Muscle layer of duodenum (tissue), 2 donors: ENCODE measurements at regions not wholly inside any gene's neighbourhood (a gene's known extent, or its start where the extent isn't known, plus 50 kb on each side); places are given as distances from the start of the nearest gene placed in this dataset.
A peak's percentile ranks its signal among the peaks of the same experiment; 100 is the strongest.

Source experiments
- H3K27ac ChIP-seq: one replicate; pipeline ENCODE4 v1.7.0; 2013; ENCODE audit warnings: mild to moderate bottlenecking, low read length
- H3K27me3 ChIP-seq: one replicate; pipeline ENCODE4 v1.7.0; 2013; ENCODE audit warnings: low read depth, mild to moderate bottlenecking, control low read depth, low read length
- H3K36me3 ChIP-seq, 2 donors: one replicate each; pipeline ENCODE4 v1.7.0; 2013; ENCODE audit warnings: low read length in 2 of 2, control low read depth in 1 of 2, mild to moderate bottlenecking in 1 of 2; ENCODE audit not compliant: insufficient read depth in 2 of 2, control insufficient read depth in 1 of 2
- H3K4me1 ChIP-seq, 2 donors: one replicate each; pipeline ENCODE4 v1.7.0; 2013; ENCODE audit warnings: low read length in 2 of 2, mild to moderate bottlenecking in 2 of 2, control low read depth in 1 of 2, moderate library complexity in 1 of 2; ENCODE audit not compliant: insufficient read depth in 2 of 2, control insufficient read depth in 1 of 2
- H3K4me3 ChIP-seq, 2 donors: one replicate each; pipeline ENCODE4 v1.7.0; 2013; ENCODE audit warnings: low read length in 2 of 2, low read depth in 1 of 2, mild to moderate bottlenecking in 1 of 2
- H3K9me3 ChIP-seq, 2 donors: one replicate each; pipeline ENCODE4 v1.7.0; 2013; ENCODE audit warnings: low read length in 2 of 2, control low read depth in 1 of 2, mild to moderate bottlenecking in 1 of 2; ENCODE audit not compliant: control insufficient read depth in 1 of 2
- donor health status: healthy.

DNA sequence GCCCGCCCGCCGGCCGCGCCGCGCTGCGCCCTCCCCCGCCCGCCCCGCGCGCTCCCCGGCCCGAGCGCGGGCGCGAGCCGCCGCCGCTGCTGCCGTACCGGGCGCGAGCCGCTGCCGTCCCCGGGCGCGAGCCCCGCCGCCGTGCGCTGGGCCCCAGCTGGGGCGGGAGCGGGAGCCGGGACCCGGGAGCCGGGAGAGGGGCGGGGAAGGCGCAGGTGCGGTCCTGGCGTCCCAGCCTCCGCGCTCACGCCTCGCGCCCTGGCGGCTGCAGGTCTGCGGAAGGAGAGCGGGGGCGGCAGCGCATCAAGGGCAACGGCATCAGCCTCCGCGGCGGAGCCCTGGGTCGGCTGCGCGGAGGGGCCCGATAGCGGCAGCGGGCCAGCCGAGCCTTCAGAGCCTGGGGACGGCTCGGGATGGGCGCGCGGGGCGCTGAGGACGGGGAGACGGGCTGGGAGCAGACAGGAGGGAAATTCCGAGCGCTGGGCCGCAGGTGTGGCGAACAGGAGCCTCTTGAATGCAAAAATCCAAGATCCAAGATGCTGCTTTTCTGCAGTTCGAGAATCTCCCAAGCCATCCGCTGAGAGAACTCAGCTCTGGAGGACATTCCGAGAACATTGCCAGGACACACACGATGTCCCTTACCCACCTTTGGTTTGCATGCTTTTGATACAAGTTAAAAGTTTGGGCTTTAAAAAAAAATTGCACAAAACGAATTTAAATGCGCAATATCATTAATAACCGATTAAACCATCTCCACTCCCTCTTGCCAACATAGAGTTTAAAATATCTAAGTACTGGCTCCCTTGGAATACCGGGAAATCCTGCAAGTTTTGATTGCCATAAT lies 251.1 kb downstream of the TJP1 start:
- no peak overlapping the region for H3K27ac ChIP-seq

DNA sequence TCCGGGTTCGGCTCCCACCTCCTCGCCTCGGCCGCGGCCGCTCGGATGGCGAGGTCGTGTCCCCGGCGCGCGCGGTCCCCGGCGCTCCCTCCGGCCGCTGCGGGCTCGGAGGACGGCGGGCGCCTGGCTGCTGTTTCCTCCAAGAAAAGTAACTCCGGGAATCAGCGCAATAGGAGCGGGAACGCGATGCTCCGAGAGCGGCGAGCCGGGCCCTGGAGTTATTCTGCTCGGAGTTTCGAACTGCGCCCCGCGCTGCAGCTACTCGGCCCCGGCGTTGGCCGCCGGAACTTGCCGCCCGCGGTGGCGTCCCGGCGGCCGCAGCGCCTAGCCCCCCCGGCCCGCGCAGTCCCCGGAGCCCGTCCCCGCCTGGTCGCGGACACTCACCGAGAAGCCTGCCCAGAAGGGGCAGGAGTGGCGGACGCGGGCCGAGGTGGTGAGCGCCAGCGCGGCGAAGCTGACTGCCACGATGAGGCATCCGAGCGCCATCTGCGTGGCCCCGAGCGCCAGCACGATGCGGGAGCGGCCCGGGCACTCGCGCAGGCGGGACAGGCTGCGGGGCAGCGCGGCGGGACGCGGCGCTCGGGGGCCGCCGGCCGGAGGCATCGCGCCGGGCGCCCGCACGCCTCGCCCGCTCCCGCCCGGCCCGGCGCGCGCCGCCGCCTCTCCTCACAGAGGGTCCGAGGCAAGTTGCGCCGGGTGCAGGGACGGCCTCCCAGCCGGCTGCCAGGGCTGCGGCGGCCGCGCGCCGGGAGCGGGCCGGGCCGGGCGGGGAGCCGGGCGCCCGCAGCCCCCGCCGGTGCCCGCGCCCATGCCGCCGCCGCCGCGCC lies 251.9 kb downstream of the TJP1 start:
- peaks cover 17% of the 10 kb centered on the region for H3K27me3 ChIP-seq

More for the DNA sequence above, 251.1 kb downstream of the TJP1 start:
- Histone ChIP-seq H3K27me3 (peaks cover 17% of the 10 kb centered on the region), H3K36me3 (no peaks in the 10 kb centered on the region), H3K9me3 (no peaks in the 10 kb centered on the region), H3K4me3 (peak overlapping the region; percentile 37 to 68), H3K4me1 (peaks cover 0 to 11% of the 10 kb centered on the region in 2 donors)

GRCh38 chr15:29569533-29570092 lies 252.7 kb downstream of the TJP1 start:
- no peak overlapping the region for H3K27ac ChIP-seq
- H3K36me3 ChIP-seq = no peaks in the 10 kb centered on the region
- H3K4me3 ChIP-seq = peak overlapping the region in 1 of 2 donors; percentile 67
- no peaks in the 10 kb centered on the region for H3K9me3 ChIP-seq
- peaks cover 0 to 11% of the 10 kb centered on the region in 2 donors for H3K4me1 ChIP-seq
- peaks cover 17% of the 10 kb centered on the region for H3K27me3 ChIP-seq

More for the DNA sequence above, 251.9 kb downstream of the TJP1 start:
- Histone ChIP-seq H3K36me3 (no peaks in the 10 kb centered on the region), H3K4me1 (peaks cover 0 to 11% of the 10 kb centered on the region in 2 donors), H3K9me3 (no peaks in the 10 kb centered on the region), H3K27ac (no peak overlapping the region), H3K4me3 (peak overlapping the region in 1 of 2 donors; percentile 67)

- Histone ChIP-seq H3K4me1 (peaks cover 0 to 11% of the 10 kb centered on the region in 2 donors), H3K9me3 (no peaks in the 10 kb centered on the region), H3K27ac (no peak overlapping the region), H3K27me3 (peaks cover 17% of the 10 kb centered on the region), H3K36me3 (no peaks in the 10 kb centered on the region), H3K4me3 (no peak overlapping the region)
These were observed 253.3 kb downstream of the TJP1 start for GRCh38 chr15:29568840-29569532.

DNA sequence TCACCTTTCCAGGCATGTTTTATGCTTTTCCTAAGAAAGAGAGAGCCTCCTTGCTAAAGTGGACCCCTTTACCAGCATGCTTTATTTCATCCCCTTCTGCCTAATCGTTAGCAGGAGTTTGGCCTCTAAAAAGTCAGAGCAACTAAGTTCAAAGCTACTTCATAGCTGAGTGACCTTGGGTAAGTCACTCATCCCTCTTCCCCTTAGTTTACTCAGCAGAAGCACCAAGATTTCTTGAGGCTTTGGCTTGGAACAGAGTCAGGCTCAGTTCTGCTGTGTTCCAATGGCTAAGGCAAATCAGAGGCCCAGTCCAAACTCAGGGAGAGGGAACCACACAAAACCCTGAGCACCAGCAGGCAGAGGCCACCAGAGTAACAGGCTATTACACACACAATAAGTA lies 254.9 kb downstream of the TJP1 start:
- H3K4me1 ChIP-seq = peaks cover 0 to 11% of the 10 kb centered on the region in 2 donors
- peaks cover 17% of the 10 kb centered on the region for H3K27me3 ChIP-seq
- no peaks in the 10 kb centered on the region for H3K9me3 ChIP-seq
- H3K4me3 ChIP-seq = no peak overlapping the region
- H3K27ac ChIP-seq = no peak overlapping the region
- H3K36me3 ChIP-seq = no peaks in the 10 kb centered on the region

GRCh38 chr15:29566914-29567313 lies 255.4 kb downstream of the TJP1 start:
- H3K36me3 ChIP-seq = no peaks in the 10 kb centered on the region
- no peaks in the 10 kb centered on the region for H3K9me3 ChIP-seq
- no peak overlapping the region for H3K4me3 ChIP-seq
- peaks cover 0 to 11% of the 10 kb centered on the region in 2 donors for H3K4me1 ChIP-seq
- H3K27me3 ChIP-seq = peaks cover 17% of the 10 kb centered on the region
- no peak overlapping the region for H3K27ac ChIP-seq

- H3K27me3 ChIP-seq = peaks cover 4% of the 10 kb centered on the region
- no peaks in the 10 kb centered on the region for H3K36me3 ChIP-seq
- H3K4me1 ChIP-seq = no peaks in the 10 kb centered on the region
- H3K27ac ChIP-seq = no peak overlapping the region
- no peak overlapping the region for H3K4me3 ChIP-seq
- no peaks in the 10 kb centered on the region for H3K9me3 ChIP-seq
These were observed 259.2 kb downstream of the TJP1 start for GRCh38 chr15:29563112-29563511.

- H3K9me3 ChIP-seq = no peaks in the 10 kb centered on the region
- H3K4me3 ChIP-seq = no peak overlapping the region
- no peaks in the 10 kb centered on the region for H3K36me3 ChIP-seq
- H3K4me1 ChIP-seq = no peaks in the 10 kb centered on the region
- H3K27me3 ChIP-seq = no peaks in the 10 kb centered on the region
- H3K27ac ChIP-seq = no peak overlapping the region
These were observed 261.4 kb downstream of the TJP1 start for GRCh38 chr15:29560896-29561295.

- no peak overlapping the region for H3K4me3 ChIP-seq
- peaks cover 0 to 5% of the 10 kb centered on the region in 2 donors for H3K9me3 ChIP-seq
- no peaks in the 10 kb centered on the region for H3K27me3 ChIP-seq
- no peaks in the 10 kb centered on the region for H3K36me3 ChIP-seq
- H3K27ac ChIP-seq = no peak overlapping the region
- H3K4me1 ChIP-seq = no peaks in the 10 kb centered on the region
These were observed 264.0 kb downstream of the TJP1 start for GRCh38 chr15:29558261-29558660.

DNA sequence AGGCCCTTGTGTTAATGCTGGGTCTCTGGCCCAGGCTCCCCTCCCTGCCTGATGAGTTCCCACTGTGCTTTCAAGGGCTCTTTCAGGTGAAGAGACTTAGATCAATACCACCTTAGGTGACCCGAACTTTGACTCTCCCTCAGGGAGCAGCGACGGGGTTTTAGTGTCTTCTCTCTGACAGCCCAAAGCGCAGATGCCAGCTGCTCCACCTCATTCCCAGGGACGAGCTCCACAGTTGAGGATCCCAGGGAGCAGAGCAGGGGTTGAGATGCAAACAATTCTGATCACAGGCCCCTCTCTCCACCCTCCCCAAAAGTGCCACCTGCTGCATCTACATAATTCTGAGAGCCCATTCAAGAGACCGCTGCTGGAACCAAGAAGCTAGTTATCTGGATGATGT lies 265.1 kb downstream of the TJP1 start:
- Histone ChIP-seq H3K36me3 (no peaks in the 10 kb centered on the region), H3K4me1 (no peaks in the 10 kb centered on the region), H3K4me3 (no peak overlapping the region), H3K27me3 (no peaks in the 10 kb centered on the region), H3K9me3 (peaks cover 0 to 5% of the 10 kb centered on the region in 2 donors), H3K27ac (no peak overlapping the region)

DNA sequence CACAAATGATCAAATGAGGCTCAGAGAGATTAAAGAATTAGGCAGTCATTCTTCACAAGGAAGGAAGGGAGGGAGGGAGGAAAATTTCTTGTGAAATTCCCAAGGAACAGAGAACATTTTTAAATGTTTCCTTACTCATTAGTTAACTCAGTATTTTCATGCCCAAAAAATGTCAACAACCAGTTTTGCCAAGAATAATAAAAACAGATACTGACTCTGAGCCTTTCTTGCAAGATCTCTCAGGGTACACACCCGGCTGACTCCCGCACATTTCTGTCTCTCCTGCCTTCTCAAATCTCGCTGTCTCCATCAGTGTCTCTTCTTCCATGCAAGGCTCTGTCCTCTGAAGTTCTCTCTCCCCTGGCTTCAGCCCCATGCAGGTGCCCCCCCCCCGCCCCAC lies 265.9 kb downstream of the TJP1 start:
- H3K27ac ChIP-seq = no peak overlapping the region
- no peak overlapping the region for H3K4me3 ChIP-seq
- H3K9me3 ChIP-seq = peaks cover 0 to 5% of the 10 kb centered on the region in 2 donors
- H3K4me1 ChIP-seq = no peaks in the 10 kb centered on the region
- no peaks in the 10 kb centered on the region for H3K27me3 ChIP-seq
- H3K36me3 ChIP-seq = no peaks in the 10 kb centered on the region
